ENCODE measurements at regions not wholly inside any gene's neighbourhood (a gene's known extent, or its start where the extent isn't known, plus 50 kb on each side); places are given as distances from the start of the nearest gene placed in this dataset.

DNA sequence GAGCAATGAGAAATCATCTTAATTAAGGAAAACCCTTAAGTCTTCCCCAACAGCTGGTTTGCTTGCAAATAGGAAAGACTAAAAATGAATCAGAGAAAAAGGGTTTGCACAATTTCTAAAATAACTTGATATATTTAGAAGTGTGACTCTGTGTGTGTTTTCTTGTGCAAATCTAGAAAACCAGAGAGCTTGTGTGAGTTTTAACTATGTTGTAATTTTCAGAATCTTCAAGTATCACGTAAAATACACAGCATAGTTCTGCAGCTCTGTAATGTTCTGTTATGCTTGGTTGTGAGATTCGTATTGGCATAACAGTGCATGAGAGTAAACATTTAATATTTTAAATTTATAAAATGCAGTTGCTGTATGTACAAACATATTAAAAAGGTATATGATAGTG is 74.7 kb upstream of the GAP43 start:
- TF ChIP-seq, protein P1, sequence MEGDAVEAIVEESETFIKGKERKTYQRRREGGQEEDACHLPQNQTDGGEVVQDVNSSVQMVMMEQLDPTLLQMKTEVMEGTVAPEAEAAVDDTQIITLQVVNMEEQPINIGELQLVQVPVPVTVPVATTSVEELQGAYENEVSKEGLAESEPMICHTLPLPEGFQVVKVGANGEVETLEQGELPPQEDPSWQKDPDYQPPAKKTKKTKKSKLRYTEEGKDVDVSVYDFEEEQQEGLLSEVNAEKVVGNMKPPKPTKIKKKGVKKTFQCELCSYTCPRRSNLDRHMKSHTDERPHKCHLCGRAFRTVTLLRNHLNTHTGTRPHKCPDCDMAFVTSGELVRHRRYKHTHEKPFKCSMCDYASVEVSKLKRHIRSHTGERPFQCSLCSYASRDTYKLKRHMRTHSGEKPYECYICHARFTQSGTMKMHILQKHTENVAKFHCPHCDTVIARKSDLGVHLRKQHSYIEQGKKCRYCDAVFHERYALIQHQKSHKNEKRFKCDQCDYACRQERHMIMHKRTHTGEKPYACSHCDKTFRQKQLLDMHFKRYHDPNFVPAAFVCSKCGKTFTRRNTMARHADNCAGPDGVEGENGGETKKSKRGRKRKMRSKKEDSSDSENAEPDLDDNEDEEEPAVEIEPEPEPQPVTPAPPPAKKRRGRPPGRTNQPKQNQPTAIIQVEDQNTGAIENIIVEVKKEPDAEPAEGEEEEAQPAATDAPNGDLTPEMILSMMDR (conservative IDR thresholded peaks at IDR 0.05; ENCODE audit: low read depth, low read length) = no peak
- Histone ChIP-seq H3K27ac (no peak overlapping the region), H4K20me1 (ENCODE audit: insufficient read depth) (no peaks in the 10 kb centered on the region), H3K4me2 (no peak overlapping the region), H3K79me2 (ENCODE audit: insufficient read depth, low read depth) (no peaks in the 10 kb centered on the region), H3K27me3 (ENCODE audit: insufficient read depth, low read depth) (no peaks in the 10 kb centered on the region), H2AFZ (ENCODE audit: low read depth) (no peak overlapping the region), H3K9ac (no peak overlapping the region), H3K4me3 (IDR thresholded peaks at IDR 0.05; ENCODE audit: insufficient read depth, low read depth, low read length) (no peak overlapping the region), H3K36me3 (ENCODE audit: insufficient read depth) (no peaks in the 10 kb centered on the region), H3K4me1 (ENCODE audit: low read depth, poor library complexity, severe bottlenecking) (no peaks in the 10 kb centered on the region)

DNA sequence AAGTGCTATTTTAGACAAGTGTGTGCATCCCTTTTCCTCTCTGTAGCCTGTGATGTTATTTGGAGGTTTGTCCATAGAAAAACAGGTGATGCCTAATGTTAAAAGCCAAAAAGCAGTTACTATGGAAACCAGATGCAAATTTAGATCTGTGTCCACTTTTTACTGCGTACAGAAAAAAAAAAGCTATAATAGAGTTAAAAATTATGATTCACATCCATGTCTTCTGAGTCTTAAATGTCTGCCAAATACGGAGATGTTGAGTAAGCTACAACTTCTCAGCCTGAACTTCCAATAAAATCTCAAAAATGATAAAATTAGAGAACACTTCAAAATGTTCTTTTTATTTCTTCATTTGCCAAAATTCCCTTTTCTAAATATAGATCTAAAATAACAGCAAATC is 74.2 kb upstream of the GAP43 start:
- H3K4me3 ChIP-seq (IDR thresholded peaks at IDR 0.05; ENCODE audit: insufficient read depth, low read depth, low read length) = no peak overlapping the region
- no peaks in the 10 kb centered on the region for H3K36me3 ChIP-seq (ENCODE audit: insufficient read depth)
- no peak overlapping the region for H2AFZ ChIP-seq (ENCODE audit: low read depth)
- H4K20me1 ChIP-seq (ENCODE audit: insufficient read depth) = no peaks in the 10 kb centered on the region
- H3K4me1 ChIP-seq (ENCODE audit: low read depth, poor library complexity, severe bottlenecking) = no peaks in the 10 kb centered on the region
- H3K4me2 ChIP-seq = no peak overlapping the region
- no peaks in the 10 kb centered on the region for H3K27me3 ChIP-seq (ENCODE audit: insufficient read depth, low read depth)
- no peaks in the 10 kb centered on the region for H3K79me2 ChIP-seq (ENCODE audit: insufficient read depth, low read depth)
- H3K27ac ChIP-seq = no peak overlapping the region
- H3K9ac ChIP-seq = no peak overlapping the region
- TF ChIP-seq, protein P1 (conservative IDR thresholded peaks at IDR 0.05; ENCODE audit: low read depth, low read length) = no peak

DNA sequence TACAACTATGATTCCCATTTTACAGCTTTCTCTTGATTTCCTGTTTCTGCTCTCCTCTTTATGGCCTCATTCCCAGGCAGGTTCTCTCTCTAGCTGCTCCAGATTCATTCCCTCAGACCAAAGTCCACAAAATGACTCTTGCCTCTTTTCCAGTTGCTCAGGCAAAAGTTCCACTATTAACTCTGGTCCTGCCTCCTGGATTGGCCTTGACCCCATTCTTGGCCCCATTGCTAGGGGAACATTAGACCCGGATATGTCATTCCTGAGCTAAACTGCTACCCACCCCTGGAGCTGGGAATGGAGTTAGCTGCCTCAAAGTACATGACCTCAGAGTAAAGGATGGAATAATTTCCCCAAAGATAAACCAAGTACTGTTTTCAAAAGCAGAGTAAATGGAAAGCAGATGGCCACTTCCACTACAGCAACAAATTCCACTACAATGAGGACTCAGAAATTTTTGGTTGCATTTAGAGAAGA is 73.0 kb upstream of the GAP43 start:
- H2AFZ ChIP-seq (ENCODE audit: low read depth) = no peak overlapping the region
- H3K27me3 ChIP-seq (ENCODE audit: insufficient read depth, low read depth) = no peaks in the 10 kb centered on the region
- no peaks in the 10 kb centered on the region for H3K36me3 ChIP-seq (ENCODE audit: insufficient read depth)
- no peaks in the 10 kb centered on the region for H4K20me1 ChIP-seq (ENCODE audit: insufficient read depth)
- no peaks in the 10 kb centered on the region for H3K4me1 ChIP-seq (ENCODE audit: low read depth, poor library complexity, severe bottlenecking)
- H3K79me2 ChIP-seq (ENCODE audit: insufficient read depth, low read depth) = no peaks in the 10 kb centered on the region
- no peak overlapping the region for H3K27ac ChIP-seq
- H3K4me3 ChIP-seq (IDR thresholded peaks at IDR 0.05; ENCODE audit: insufficient read depth, low read depth, low read length) = no peak overlapping the region
- TF ChIP-seq, protein P1 (conservative IDR thresholded peaks at IDR 0.05; ENCODE audit: low read depth, low read length) = no peak
- H3K9ac ChIP-seq = no peak overlapping the region
- H3K4me2 ChIP-seq = no peak overlapping the region

DNA sequence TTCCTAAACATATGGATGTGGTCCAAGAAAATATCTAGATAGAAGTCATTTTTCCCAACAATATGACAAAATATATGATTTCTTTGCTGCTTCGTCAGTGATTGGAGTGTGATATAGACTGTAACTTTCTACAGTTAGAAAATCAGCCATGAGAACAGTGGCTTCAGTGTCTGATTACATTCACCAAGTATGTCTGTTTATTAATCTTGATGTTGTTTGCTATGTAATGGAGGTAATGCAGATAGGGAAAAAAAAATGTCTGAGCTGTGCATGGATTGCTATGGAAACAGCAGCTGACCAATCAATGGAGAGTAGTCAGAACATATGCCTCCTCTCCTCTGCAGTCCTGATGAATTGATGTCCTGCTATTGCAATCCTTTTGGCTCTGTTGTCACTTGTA is 72.3 kb upstream of the GAP43 start:
- Histone ChIP-seq H3K4me2 (no peak overlapping the region), H4K20me1 (ENCODE audit: insufficient read depth) (no peaks in the 10 kb centered on the region), H3K27me3 (ENCODE audit: insufficient read depth, low read depth) (no peaks in the 10 kb centered on the region), H3K9ac (no peak overlapping the region), H3K4me3 (IDR thresholded peaks at IDR 0.05; ENCODE audit: insufficient read depth, low read depth, low read length) (no peak overlapping the region), H2AFZ (ENCODE audit: low read depth) (no peak overlapping the region), H3K36me3 (ENCODE audit: insufficient read depth) (no peaks in the 10 kb centered on the region), H3K79me2 (ENCODE audit: insufficient read depth, low read depth) (no peaks in the 10 kb centered on the region), H3K4me1 (ENCODE audit: low read depth, poor library complexity, severe bottlenecking) (no peaks in the 10 kb centered on the region), H3K27ac (no peak overlapping the region)
- TF ChIP-seq, protein P1 (conservative IDR thresholded peaks at IDR 0.05; ENCODE audit: low read depth, low read length) = no peak
